Ishikawa (cell line): ENCODE measurements at regions not wholly inside any gene's neighbourhood (a gene's known extent, or its start where the extent isn't known, plus 50 kb on each side); places are given as distances from the start of the nearest gene placed in this dataset.

ENCODE experiments used
- CEBPB ChIP-seq: IDR thresholded peaks from 2 replicates; pipeline ENCODE4 v1.6.1; 2012
- CREB1 ChIP-seq: IDR thresholded peaks from 2 replicates; pipeline ENCODE4 v1.6.1; 2012; ENCODE audit warnings: low read depth
- EGR1 ChIP-seq: IDR thresholded peaks from 2 replicates; pipeline ENCODE4 v1.6.1; 2012
- EP300 ChIP-seq: IDR thresholded peaks from 2 replicates; pipeline ENCODE4 v1.6.1; 2012; ENCODE audit warnings: borderline replicate concordance
- FOXM1 ChIP-seq: IDR thresholded peaks from 2 replicates; pipeline ENCODE4 v1.6.1; 2012; ENCODE audit warnings: low read depth, borderline replicate concordance
- MAX ChIP-seq: IDR thresholded peaks from 2 replicates; pipeline ENCODE4 v1.6.1; 2012
- NFIC ChIP-seq: IDR thresholded peaks from 2 replicates; pipeline ENCODE4 v1.6.1; 2012
- RAD21 ChIP-seq: IDR thresholded peaks from 2 replicates; pipeline ENCODE4 v1.6.1; 2012; ENCODE audit warnings: low read depth
- REST ChIP-seq: IDR thresholded peaks from 2 replicates; pipeline ENCODE4 v1.6.1; 2012; ENCODE audit warnings: low read depth, mild to moderate bottlenecking
- TAF1 ChIP-seq: IDR thresholded peaks from 2 replicates; pipeline ENCODE4 v1.6.1; 2012; ENCODE audit warnings: low read depth, mild to moderate bottlenecking
- TCF12 ChIP-seq: IDR thresholded peaks from 2 replicates; pipeline ENCODE4 v1.6.1; 2012; ENCODE audit warnings: low read depth
- TEAD4 ChIP-seq: IDR thresholded peaks from 2 replicates; pipeline ENCODE4 v1.6.1; 2012
- YY1 ChIP-seq: IDR thresholded peaks from 2 replicates; pipeline ENCODE4 v1.6.1; 2012; ENCODE audit warnings: low read depth
- ZBTB7A ChIP-seq: IDR thresholded peaks from 2 replicates; pipeline ENCODE4 v1.6.1; 2012; ENCODE audit warnings: low read depth
- TF ChIP-seq, protein P1 (sequence below): IDR thresholded peaks from 2 replicates; pipeline ENCODE4 v1.6.1; 2012

GRCh38 chr13:90696656-90697055 is 650.8 kb upstream of the MIR17HG start:
- TF ChIP-seq CEBPB (no peak), TAF1 (no peak), TEAD4 (no peak), MAX (no peak), EP300 (no peak), ZBTB7A (no peak), EGR1 (no peak), TCF12 (no peak), FOXM1 (no peak), NFIC (no peak), CREB1 (no peak), RAD21 (no peak), REST (no peak), YY1 (no peak)
- TF ChIP-seq, protein P1, sequence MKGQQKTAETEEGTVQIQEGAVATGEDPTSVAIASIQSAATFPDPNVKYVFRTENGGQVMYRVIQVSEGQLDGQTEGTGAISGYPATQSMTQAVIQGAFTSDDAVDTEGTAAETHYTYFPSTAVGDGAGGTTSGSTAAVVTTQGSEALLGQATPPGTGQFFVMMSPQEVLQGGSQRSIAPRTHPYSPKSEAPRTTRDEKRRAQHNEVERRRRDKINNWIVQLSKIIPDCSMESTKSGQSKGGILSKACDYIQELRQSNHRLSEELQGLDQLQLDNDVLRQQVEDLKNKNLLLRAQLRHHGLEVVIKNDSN = no peak

GRCh38 chr13:90700340-90700739 is 647.1 kb upstream of the MIR17HG start:
- TF ChIP-seq ZBTB7A (no peak), CREB1 (no peak), FOXM1 (no peak), MAX (no peak), EP300 (no peak), TCF12 (no peak), RAD21 (no peak)
- TF ChIP-seq, protein P1 = no peak

DNA sequence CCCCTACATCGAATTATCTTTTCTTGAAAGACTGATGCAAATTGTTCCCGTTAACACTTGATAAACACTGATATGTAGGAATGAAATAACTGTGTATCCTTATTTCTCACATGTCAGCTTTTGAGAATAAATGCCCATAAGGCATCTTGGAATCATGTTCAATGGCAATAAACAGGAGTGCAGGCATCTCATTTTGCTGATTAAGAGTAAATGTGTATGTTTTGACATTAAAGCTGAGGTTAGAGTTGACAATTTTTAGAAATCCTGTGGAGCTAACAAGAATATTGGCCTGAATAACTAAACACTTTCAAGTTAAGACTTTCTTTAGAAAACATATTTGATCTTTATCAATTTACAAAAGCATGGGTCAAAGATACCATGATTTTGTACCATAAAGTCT is 646.2 kb upstream of the MIR17HG start:
- TF ChIP-seq, protein P1 = no peak
- TF ChIP-seq CREB1 (no peak), NFIC (no peak), EP300 (no peak), MAX (no peak), TCF12 (no peak), ZBTB7A (no peak), EGR1 (no peak), CEBPB (no peak), TEAD4 (no peak)

GRCh38 chr13:90702050-90702449 is 645.4 kb upstream of the MIR17HG start:
- TF ChIP-seq CEBPB (no peak), ZBTB7A (no peak), MAX (no peak), RAD21 (no peak), EP300 (no peak), EGR1 (no peak), REST (no peak), CREB1 (no peak), TEAD4 (no peak), TCF12 (no peak), TAF1 (no peak), YY1 (no peak), FOXM1 (no peak), NFIC (no peak)
- TF ChIP-seq, protein P1 = no peak

- TF ChIP-seq ZBTB7A (no peak), REST (no peak), EGR1 (no peak), TEAD4 (no peak), TAF1 (no peak), YY1 (no peak), NFIC (no peak), FOXM1 (no peak), MAX (no peak), RAD21 (no peak)
- TF ChIP-seq, protein P1 = no peak
Observed at GRCh38 chr13:90706631-90707030, 640.9 kb upstream of the MIR17HG start.
